Smooth muscle cell (in vitro differentiated cells): ENCODE measurements at regions not wholly inside any gene's neighbourhood (a gene's known extent, or its start where the extent isn't known, plus 50 kb on each side); places are given as distances from the start of the nearest gene placed in this dataset.

ENCODE experiments used
- DNase-seq: peaks from one replicate; lab custom pipeline; 2025; ENCODE audit not compliant: unreplicated experiment; lab: John Stamatoyannopoulos, UW
- H2AFZ ChIP-seq: fragments of 200-600 bp; sonication (generic); 2 replicates; pipeline ENCODE4 v1.6.0; 2016; ENCODE audit warnings: antibody characterized with exemption, low read depth, mild to moderate bottlenecking
- H3F3A ChIP-seq: fragments of 200-600 bp; sonication (generic); 2 replicates; pipeline ENCODE4 v1.6.0; 2017; ENCODE audit warnings: antibody characterized with exemption, low read depth
- H3K27ac ChIP-seq: fragments of 200-600 bp; sonication (generic); 2 replicates; pipeline ENCODE4 v1.5.1; 2016; ENCODE audit warnings: low read depth, mild to moderate bottlenecking
- H3K27me3 ChIP-seq: fragments of 200-600 bp; sonication (generic); 2 replicates; pipeline ENCODE4 v1.6.1; 2016; ENCODE audit warnings: low read depth, mild to moderate bottlenecking
- H3K36me3 ChIP-seq: fragments of 200-600 bp; sonication (generic); 2 replicates; pipeline ENCODE4 v1.5.1; 2016; ENCODE audit warnings: low read depth
- H3K4me1 ChIP-seq: fragments of 200-600 bp; sonication (generic); 2 replicates; pipeline ENCODE4 v1.5.1; 2016; ENCODE audit warnings: low read depth
- H3K4me2 ChIP-seq: fragments of 200-600 bp; sonication (generic); 2 replicates; pipeline ENCODE4 v1.6.0; 2016; ENCODE audit warnings: mild to moderate bottlenecking
- H3K4me3 ChIP-seq: fragments of 200-600 bp; sonication (generic); 2 replicates; pipeline ENCODE4 v1.5.1; 2016; ENCODE audit warnings: mild to moderate bottlenecking
- H3K79me2 ChIP-seq: fragments of 200-600 bp; sonication (generic); 2 replicates; pipeline ENCODE4 v1.6.0; 2016; ENCODE audit warnings: low read depth, mild to moderate bottlenecking
- H3K9ac ChIP-seq: fragments of 200-600 bp; sonication (generic); 2 replicates; pipeline ENCODE4 v1.6.0; 2016; ENCODE audit warnings: low read depth
- H3K9me3 ChIP-seq: fragments of 200-600 bp; sonication (generic); replicated peaks from 2 replicates; pipeline ENCODE4 v1.5.1; 2016; ENCODE audit warnings: low read depth
- H4K20me1 ChIP-seq: fragments of 200-600 bp; sonication (generic); 2 replicates; pipeline ENCODE4 v1.6.0; 2016; ENCODE audit warnings: low read depth
- CTCF ChIP-seq: fragments of 200-600 bp; sonication (generic); IDR thresholded peaks from 2 replicates; pipeline ENCODE4 v1.5.1; 2017; ENCODE audit warnings: borderline replicate concordance, mild to moderate bottlenecking, antibody characterized with exemption; ENCODE audit not compliant: insufficient read depth, poor library complexity, severe bottlenecking
- WGBS: methylation state at CpG from one replicate; pipeline ENCODE4 v1.1.7; 2016; ENCODE audit warnings: low lambda C conversion rate; 5-methylcytosine and 5-hydroxymethylcytosine counted together

- no peak overlapping the region for H3K27ac ChIP-seq
- no peak overlapping the region for H3K4me3 ChIP-seq
- no peak overlapping the region for H3K4me2 ChIP-seq
- no peaks in the 10 kb centered on the region for H3K9me3 ChIP-seq
- WGBS = 76% methylated on average over 2 of the region's 2 CpGs
- H3K27me3 ChIP-seq = no peaks in the 10 kb centered on the region
- H3F3A ChIP-seq = no peaks in the 10 kb centered on the region
- TF ChIP-seq CTCF = no peak
- H3K36me3 ChIP-seq = no peaks in the 10 kb centered on the region
- no peaks in the 10 kb centered on the region for H3K79me2 ChIP-seq
- no peaks in the 10 kb centered on the region for H4K20me1 ChIP-seq
- no peak overlapping the region for H3K9ac ChIP-seq
- no peak overlapping the region for H2AFZ ChIP-seq
- H3K4me1 ChIP-seq = no peaks in the 10 kb centered on the region
- DNase-seq = no peak
Observed at GRCh38 chr3:165669967-165670366, 167.3 kb downstream of the BCHE start.

- no peaks in the 10 kb centered on the region for H3K36me3 ChIP-seq
- H2AFZ ChIP-seq = no peak overlapping the region
- no peaks in the 10 kb centered on the region for H3K9me3 ChIP-seq
- no peaks in the 10 kb centered on the region for H4K20me1 ChIP-seq
- DNase-seq = no peak
- no peaks in the 10 kb centered on the region for H3K4me1 ChIP-seq
- no peak overlapping the region for H3K4me3 ChIP-seq
- no peak overlapping the region for H3K27ac ChIP-seq
- H3K27me3 ChIP-seq = no peaks in the 10 kb centered on the region
- TF ChIP-seq CTCF = no peak
- H3K79me2 ChIP-seq = no peaks in the 10 kb centered on the region
- no peaks in the 10 kb centered on the region for H3F3A ChIP-seq
- no peak overlapping the region for H3K9ac ChIP-seq
- no peak overlapping the region for H3K4me2 ChIP-seq
Observed at GRCh38 chr3:165669504-165669903, 167.7 kb downstream of the BCHE start.

- Histone ChIP-seq H3K27me3 (no peaks in the 10 kb centered on the region), H4K20me1 (no peaks in the 10 kb centered on the region), H3K79me2 (no peaks in the 10 kb centered on the region), H3K27ac (no peak overlapping the region), H3K4me2 (no peak overlapping the region), H3K9me3 (no peaks in the 10 kb centered on the region), H2AFZ (no peak overlapping the region), H3K36me3 (no peaks in the 10 kb centered on the region), H3K4me3 (no peak overlapping the region), H3K4me1 (no peaks in the 10 kb centered on the region), H3F3A (no peaks in the 10 kb centered on the region), H3K9ac (no peak overlapping the region)
- no peak for DNase-seq
- TF ChIP-seq CTCF = no peak
- 96% methylated on average over 2 of the region's 2 CpGs for WGBS
Observed at GRCh38 chr3:165667676-165668075, 169.5 kb downstream of the BCHE start.

GRCh38 chr3:165658027-165658426 lies 179.2 kb downstream of the BCHE start:
- no peak for DNase-seq
- H4K20me1 ChIP-seq = no peaks in the 10 kb centered on the region
- no peaks in the 10 kb centered on the region for H3F3A ChIP-seq
- no peak overlapping the region for H3K4me3 ChIP-seq
- H3K27ac ChIP-seq = no peak overlapping the region
- H3K36me3 ChIP-seq = no peaks in the 10 kb centered on the region
- H3K4me2 ChIP-seq = no peak overlapping the region
- no peaks in the 10 kb centered on the region for H3K4me1 ChIP-seq
- no peak for TF ChIP-seq CTCF
- no peaks in the 10 kb centered on the region for H3K9me3 ChIP-seq
- no peak overlapping the region for H2AFZ ChIP-seq
- H3K27me3 ChIP-seq = no peaks in the 10 kb centered on the region
- no peak overlapping the region for H3K9ac ChIP-seq
- WGBS = 98% methylated on average over 2 of the region's 2 CpGs
- no peaks in the 10 kb centered on the region for H3K79me2 ChIP-seq
